ENCODE measurements at regions not wholly inside any gene's neighbourhood (a gene's known extent, or its start where the extent isn't known, plus 50 kb on each side); places are given as distances from the start of the nearest gene placed in this dataset.

DNA sequence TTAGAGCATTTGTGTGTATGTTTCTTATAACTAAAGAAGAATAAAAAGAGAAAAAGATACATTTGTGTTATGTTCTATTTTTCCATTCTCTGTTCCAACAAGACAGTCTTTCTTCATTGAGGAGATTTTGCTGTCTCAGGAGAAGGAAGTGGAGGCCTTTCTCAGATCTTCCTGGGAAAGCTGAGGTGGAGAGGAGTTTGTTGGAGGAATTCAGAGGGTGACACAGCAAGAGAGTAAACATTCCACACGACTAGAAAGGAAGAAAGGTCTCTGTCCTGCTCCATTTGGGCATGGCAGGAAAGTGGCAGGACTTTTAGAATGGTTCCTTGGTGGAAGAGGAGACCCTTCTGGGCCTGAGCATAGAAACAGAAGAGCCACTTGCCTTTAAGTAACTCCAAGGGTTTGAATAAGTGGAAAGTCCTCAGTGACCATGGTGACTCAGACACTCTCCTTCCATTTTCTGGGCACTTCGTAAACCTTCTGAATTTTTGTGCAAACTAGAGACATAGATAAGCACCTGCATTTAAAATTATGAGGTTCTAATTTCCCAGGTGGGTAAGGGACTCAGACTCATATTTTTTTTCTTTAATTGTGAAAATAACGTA is 52.3 kb upstream of the COL5A2 start:
- 75% methylated on average over 3 of the region's 3 CpGs for WGBS
- Histone ChIP-seq H3K27me3 (no peaks in the 10 kb centered on the region), H3K36me3 (no peaks in the 10 kb centered on the region), H3K4me3 (no peak overlapping the region), H3K27ac (replicated peaks in 1 of 4) (no peak overlapping the region), H3K9me3 (no peaks in the 10 kb centered on the region), H3K4me1 (no peaks in the 10 kb centered on the region)
- intact Hi-C loops (cut with DNase I), result no loop called here
- DNase-seq (ENCODE audit: extremely low spot score), result no peak
- TF ChIP-seq, protein P1, sequence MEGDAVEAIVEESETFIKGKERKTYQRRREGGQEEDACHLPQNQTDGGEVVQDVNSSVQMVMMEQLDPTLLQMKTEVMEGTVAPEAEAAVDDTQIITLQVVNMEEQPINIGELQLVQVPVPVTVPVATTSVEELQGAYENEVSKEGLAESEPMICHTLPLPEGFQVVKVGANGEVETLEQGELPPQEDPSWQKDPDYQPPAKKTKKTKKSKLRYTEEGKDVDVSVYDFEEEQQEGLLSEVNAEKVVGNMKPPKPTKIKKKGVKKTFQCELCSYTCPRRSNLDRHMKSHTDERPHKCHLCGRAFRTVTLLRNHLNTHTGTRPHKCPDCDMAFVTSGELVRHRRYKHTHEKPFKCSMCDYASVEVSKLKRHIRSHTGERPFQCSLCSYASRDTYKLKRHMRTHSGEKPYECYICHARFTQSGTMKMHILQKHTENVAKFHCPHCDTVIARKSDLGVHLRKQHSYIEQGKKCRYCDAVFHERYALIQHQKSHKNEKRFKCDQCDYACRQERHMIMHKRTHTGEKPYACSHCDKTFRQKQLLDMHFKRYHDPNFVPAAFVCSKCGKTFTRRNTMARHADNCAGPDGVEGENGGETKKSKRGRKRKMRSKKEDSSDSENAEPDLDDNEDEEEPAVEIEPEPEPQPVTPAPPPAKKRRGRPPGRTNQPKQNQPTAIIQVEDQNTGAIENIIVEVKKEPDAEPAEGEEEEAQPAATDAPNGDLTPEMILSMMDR (IDR thresholded peaks at IDR 0.05), result no peak
- TF ChIP-seq POLR2A (IDR thresholded peaks at IDR 0.05; ENCODE audit: low read depth) (no peak), POLR2AphosphoS5 (IDR thresholded peaks at IDR 0.05) (no peak), EP300 (IDR thresholded peaks at IDR 0.05) (no peak)

DNA sequence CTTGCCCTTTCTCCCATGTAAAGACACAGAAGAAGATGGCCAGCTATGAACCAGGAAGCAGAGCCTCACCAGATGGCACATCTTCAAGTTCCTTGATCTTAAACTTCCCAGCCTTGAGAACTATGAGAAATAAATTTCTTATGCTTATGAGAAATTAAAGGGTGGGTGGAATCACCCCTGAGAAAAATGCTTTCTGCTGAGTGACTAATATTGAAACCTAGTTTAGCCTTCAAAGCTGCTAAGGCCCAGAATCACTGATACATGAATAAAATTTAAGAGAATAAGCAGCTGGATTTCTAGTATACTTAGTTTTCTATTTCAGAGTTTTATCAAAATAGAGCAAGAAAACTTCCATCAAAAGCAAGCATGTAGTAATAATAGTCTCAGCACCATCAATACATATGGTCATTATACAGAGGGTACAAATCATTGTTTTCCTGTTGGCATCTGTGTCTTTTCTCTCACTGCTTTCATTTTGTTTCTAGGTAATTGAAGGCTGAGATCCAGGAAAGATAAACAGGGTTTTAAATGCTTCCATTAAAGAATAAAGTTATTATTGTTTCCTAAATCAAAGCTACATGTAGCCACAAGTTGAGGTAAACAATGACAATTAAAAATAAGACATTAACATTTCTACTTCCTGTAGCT is 53.3 kb upstream of the COL5A2 start:
- intact Hi-C loops (cut with DNase I), result no loop called here
- Histone ChIP-seq H3K27ac (replicated peaks in 1 of 4) (no peak overlapping the region), H3K36me3 (no peaks in the 10 kb centered on the region), H3K27me3 (no peaks in the 10 kb centered on the region), H3K4me1 (no peaks in the 10 kb centered on the region), H3K9me3 (no peaks in the 10 kb centered on the region), H3K4me3 (no peak overlapping the region)
- TF ChIP-seq EP300 (IDR thresholded peaks at IDR 0.05) (no peak), POLR2A (IDR thresholded peaks at IDR 0.05; ENCODE audit: low read depth) (no peak), POLR2AphosphoS5 (IDR thresholded peaks at IDR 0.05) (no peak)
- TF ChIP-seq, protein P1 (IDR thresholded peaks at IDR 0.05), result no peak
- no peak for DNase-seq (ENCODE audit: extremely low spot score)

DNA sequence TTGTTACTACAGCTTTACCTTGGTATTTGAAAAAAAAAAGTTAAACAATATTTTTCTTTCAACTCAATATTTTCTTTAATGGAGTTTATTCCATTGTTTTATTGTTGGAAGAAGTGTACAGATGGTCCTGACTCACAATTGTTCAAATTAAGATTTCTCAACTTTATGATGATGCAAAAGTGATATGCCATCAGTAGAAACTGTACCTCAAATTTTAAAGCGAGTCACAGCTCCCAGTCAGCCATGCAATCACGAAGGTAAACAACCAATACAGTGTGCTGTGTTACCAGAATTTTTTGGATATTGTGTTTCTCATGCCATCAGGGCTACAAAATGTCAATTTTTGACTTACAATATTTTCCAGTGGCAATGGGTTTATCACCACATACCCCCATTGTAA is 54.0 kb upstream of the COL5A2 start:
- H3K4me1 ChIP-seq, result no peaks in the 10 kb centered on the region
- H3K36me3 ChIP-seq, result no peaks in the 10 kb centered on the region
- H3K27ac ChIP-seq (replicated peaks in 1 of 4), result no peak overlapping the region
- no peaks in the 10 kb centered on the region for H3K9me3 ChIP-seq
- H3K4me3 ChIP-seq, result no peak overlapping the region
- 96% methylated on average over 2 of the region's 2 CpGs for WGBS
- intact Hi-C loops (cut with DNase I), result no loop called here
- TF ChIP-seq, protein P1 (IDR thresholded peaks at IDR 0.05), result no peak
- TF ChIP-seq POLR2AphosphoS5 (IDR thresholded peaks at IDR 0.05) (no peak), POLR2A (IDR thresholded peaks at IDR 0.05; ENCODE audit: low read depth) (no peak), EP300 (IDR thresholded peaks at IDR 0.05) (no peak)
- H3K27me3 ChIP-seq, result no peaks in the 10 kb centered on the region
- no peak for DNase-seq (ENCODE audit: extremely low spot score)

DNA sequence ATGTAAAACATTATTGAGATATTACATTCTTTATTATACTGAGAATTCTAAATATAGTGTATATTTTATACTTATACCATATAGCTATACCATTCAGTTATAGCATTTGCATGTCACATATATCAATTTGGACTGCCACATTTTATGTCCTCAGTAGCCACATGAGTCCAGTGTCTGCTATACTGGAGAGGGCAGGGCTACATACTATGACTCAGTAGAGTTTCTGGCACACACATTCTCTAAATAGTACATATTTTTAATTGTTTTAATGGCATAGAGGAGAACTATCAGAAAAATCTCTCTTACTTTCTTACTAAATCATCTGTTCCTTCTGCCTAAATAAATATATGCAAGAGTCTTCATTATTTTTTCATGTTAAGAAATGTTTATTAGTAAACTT is 55.4 kb upstream of the COL5A2 start:
- intact Hi-C loops (cut with DNase I), result no loop called here
- Histone ChIP-seq H3K9me3 (no peaks in the 10 kb centered on the region), H3K27me3 (no peaks in the 10 kb centered on the region), H3K4me1 (no peaks in the 10 kb centered on the region), H3K27ac (replicated peaks in 1 of 4) (no peak overlapping the region), H3K4me3 (no peak overlapping the region), H3K36me3 (no peaks in the 10 kb centered on the region)
- no peak for DNase-seq (ENCODE audit: extremely low spot score)
- TF ChIP-seq POLR2A (IDR thresholded peaks at IDR 0.05; ENCODE audit: low read depth) (no peak), EP300 (IDR thresholded peaks at IDR 0.05) (no peak), POLR2AphosphoS5 (IDR thresholded peaks at IDR 0.05) (no peak)
- TF ChIP-seq, protein P1 (IDR thresholded peaks at IDR 0.05), result no peak

DNA sequence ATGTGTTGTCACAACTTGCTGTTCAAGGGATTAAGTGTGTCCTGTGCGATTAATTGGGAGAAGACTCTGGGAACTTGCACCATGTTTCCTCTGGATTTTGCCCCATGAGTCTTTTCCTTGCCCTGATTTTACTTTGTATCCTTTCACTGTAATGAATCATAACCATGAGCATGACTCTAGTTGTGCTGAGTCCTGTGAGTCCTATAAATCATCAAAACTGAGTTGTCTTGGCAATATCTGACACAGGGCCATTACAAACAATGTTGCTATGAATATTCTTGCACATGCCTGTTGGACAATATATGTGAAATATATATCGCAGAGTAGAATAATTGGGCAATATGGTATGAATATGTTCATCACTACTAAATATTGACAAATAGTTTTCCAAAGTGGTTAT is 56.5 kb upstream of the COL5A2 start:
- intact Hi-C loops (cut with DNase I), result no loop called here
- H3K9me3 ChIP-seq, result no peaks in the 10 kb centered on the region
- H3K4me1 ChIP-seq, result no peaks in the 10 kb centered on the region
- H3K4me3 ChIP-seq, result no peak overlapping the region
- 97% methylated on average over 2 of the region's 2 CpGs for WGBS
- no peak for TF ChIP-seq POLR2A (IDR thresholded peaks at IDR 0.05; ENCODE audit: low read depth)
- TF ChIP-seq, protein P1 (IDR thresholded peaks at IDR 0.05), result no peak
- TF ChIP-seq POLR2AphosphoS5 (IDR thresholded peaks at IDR 0.05), result no peak
- TF ChIP-seq EP300 (IDR thresholded peaks at IDR 0.05), result no peak
- no peak for DNase-seq (ENCODE audit: extremely low spot score)
- H3K27ac ChIP-seq (replicated peaks in 1 of 4), result no peak overlapping the region
- H3K36me3 ChIP-seq, result no peaks in the 10 kb centered on the region
- no peaks in the 10 kb centered on the region for H3K27me3 ChIP-seq

Measured in esophagus muscularis mucosa (tissue), 4 donors.